A673 (cell line): ENCODE measurements at regions not wholly inside any gene's neighbourhood (a gene's known extent, or its start where the extent isn't known, plus 50 kb on each side); places are given as distances from the start of the nearest gene placed in this dataset.

Experiments
- BruUV-seq: library from RNA; stranded (reverse); fragments of 400-500 nt; replicated peaks from 2 replicates; lab custom pipeline; 2021; lab: Mats Ljungman, UMichigan
- CTCF ChIA-PET: fragments of 300-600 bp; sonication (Branson Sonifier 250); formaldehyde crosslinking; loops from one replicate; lab custom pipeline; 2022; ENCODE audit warnings: antibody characterized with exemption; lab: Charles Lee
- POLR2A ChIA-PET: fragments of 300-600 bp; sonication (Branson Sonifier 250); formaldehyde crosslinking; loops from one replicate; lab custom pipeline; 2022; ENCODE audit warnings: antibody characterized with exemption; ENCODE audit not compliant: low non-redundant PET; lab: Charles Lee
- DNase-seq: peaks from one replicate; pipeline ENCODE4 v3.0.0-alpha.2; 2015; ENCODE audit warnings: low spot score
- H3K27ac ChIP-seq: fragments of 200-600 bp; sonication (generic); 2 replicates; pipeline ENCODE4 v1.5.1; 2016; ENCODE audit warnings: mixed run types, low read depth, mild to moderate bottlenecking, mixed read lengths, antibody characterized with exemption, low read length; ENCODE audit not compliant: poor library complexity, severe bottlenecking
- H3K27me3 ChIP-seq: fragments of 200-600 bp; sonication (generic); replicated peaks from 2 replicates; pipeline ENCODE4 v1.6.1; 2017; ENCODE audit warnings: mixed run types, low read depth, mild to moderate bottlenecking, mixed read lengths, antibody characterized with exemption, low read length; ENCODE audit not compliant: insufficient read depth, poor library complexity
- H3K36me3 ChIP-seq: fragments of 200-600 bp; sonication (generic); 2 replicates; pipeline ENCODE4 v1.6.1; 2016; ENCODE audit warnings: mixed run types, mild to moderate bottlenecking, mixed read lengths, antibody characterized with exemption, low read length; ENCODE audit not compliant: insufficient read depth, poor library complexity, severe bottlenecking
- H3K4me1 ChIP-seq: fragments of 200-600 bp; sonication (generic); 2 replicates; pipeline ENCODE4 v1.6.1; 2017; ENCODE audit warnings: mixed run types, mild to moderate bottlenecking, mixed read lengths, antibody characterized with exemption, low read length; ENCODE audit not compliant: insufficient read depth, poor library complexity, severe bottlenecking
- H3K4me3 ChIP-seq: fragments of 200-600 bp; sonication (generic); 2 replicates; pipeline ENCODE4 v1.5.1; 2016; ENCODE audit warnings: low read depth, mixed run types, mild to moderate bottlenecking, mixed read lengths, low read length; ENCODE audit not compliant: poor library complexity, severe bottlenecking
- H3K9me3 ChIP-seq: fragments of 200-600 bp; sonication (generic); 2 replicates; pipeline ENCODE4 v1.6.1; 2016; ENCODE audit warnings: mixed run types, low read depth, mild to moderate bottlenecking, mixed read lengths, antibody characterized with exemption, low read length; ENCODE audit not compliant: poor library complexity, severe bottlenecking
- CTCF ChIP-seq: fragments of 300-800, 200-600 bp; sonication (generic); conservative IDR thresholded peaks from 2 replicates; pipeline ENCODE4 v1.5.1; 2017; ENCODE audit warnings: low read depth, mild to moderate bottlenecking, antibody characterized with exemption, low read length, moderate library complexity, mixed read lengths
- EZH2 ChIP-seq: fragments of 200-600 bp; sonication (generic); IDR thresholded peaks from 2 replicates; pipeline ENCODE4 v1.6.1; 2017; ENCODE audit warnings: borderline replicate concordance, low read depth, mild to moderate bottlenecking, mixed read lengths, antibody characterized with exemption, low read length; ENCODE audit not compliant: poor library complexity, severe bottlenecking
- intact Hi-C: fragments of 100-400 bp; cut with micrococcal nuclease; formaldehyde crosslinking; loops from one replicate; pipeline ENCODE4 v1.10.0; 2022; ENCODE audit not compliant: unreplicated experiment

DNA sequence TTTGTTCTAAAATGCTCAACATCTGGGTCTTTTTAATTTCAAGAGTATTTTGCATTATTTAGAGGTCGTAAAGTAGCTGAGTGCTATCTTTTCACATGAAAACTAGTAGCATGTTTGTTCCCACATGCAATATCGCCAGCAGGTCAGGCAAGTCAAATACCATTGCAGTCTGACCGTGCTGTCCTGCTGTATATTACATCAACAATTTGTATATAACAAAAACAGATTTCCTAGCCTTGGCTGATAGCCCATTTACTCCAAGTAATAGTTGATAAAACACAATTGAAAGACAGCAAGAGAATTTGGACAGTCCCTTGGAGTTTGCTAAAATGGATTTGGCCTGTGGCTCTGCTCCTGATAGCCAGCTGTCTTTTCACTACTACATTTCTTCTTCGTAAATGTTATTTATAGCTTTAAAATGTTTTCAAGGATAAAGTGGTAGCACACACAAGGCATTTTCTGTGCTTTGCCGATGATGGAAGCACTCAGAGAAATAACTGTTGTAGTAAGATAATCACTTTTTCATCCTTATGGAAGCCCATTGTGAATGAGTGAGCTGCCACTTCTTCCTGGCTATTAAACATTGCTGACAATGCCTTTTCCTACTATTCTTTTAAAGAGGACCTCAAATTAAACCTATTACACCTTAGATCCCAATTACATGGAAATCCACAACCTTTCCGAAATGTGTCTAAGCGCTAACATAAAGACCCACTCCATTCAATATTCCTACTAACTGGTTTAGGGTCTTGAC lies 992.1 kb downstream of the MAT2B start:
- DNase-seq: no peak
- no peak for TF ChIP-seq CTCF
- no peak for TF ChIP-seq EZH2
- ChIA-PET CTCF (no interaction called here), POLR2A (no interaction called here)
- intact Hi-C loops: no loop called here
- Histone ChIP-seq H3K27ac (no peak overlapping the region), H3K27me3 (no peaks in the 10 kb centered on the region), H3K9me3 (no peaks in the 10 kb centered on the region), H3K4me3 (no peak overlapping the region), H3K4me1 (no peaks in the 10 kb centered on the region), H3K36me3 (no peaks in the 10 kb centered on the region)
- BruUV-seq: no TSS peak

DNA sequence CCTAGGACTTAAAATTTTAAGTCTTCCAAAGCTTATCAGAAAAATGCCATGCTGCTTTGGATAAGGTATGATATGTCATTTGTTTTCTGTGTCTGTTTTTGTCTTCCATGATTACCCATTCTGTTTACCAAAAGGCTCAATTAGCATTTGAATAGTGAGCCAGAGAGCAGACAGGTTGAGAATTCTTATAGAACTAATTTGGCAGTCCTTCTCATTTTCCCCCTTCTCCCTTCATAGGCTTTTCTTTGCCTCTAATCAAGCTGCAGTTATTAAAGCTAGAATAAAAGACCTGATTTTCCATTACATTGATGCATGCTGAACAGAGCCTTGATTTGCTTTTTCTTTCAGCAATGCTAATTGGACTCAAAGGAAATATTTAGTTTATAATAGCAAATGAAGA lies 993.0 kb downstream of the MAT2B start:
- DNase-seq: no peak
- no peaks in the 10 kb centered on the region for H3K9me3 ChIP-seq
- intact Hi-C loops: no loop called here
- BruUV-seq: no TSS peak
- no peak for TF ChIP-seq EZH2
- H3K27ac ChIP-seq: no peak overlapping the region
- H3K4me1 ChIP-seq: no peaks in the 10 kb centered on the region
- ChIA-PET POLR2A (no interaction called here), CTCF (no interaction called here)
- H3K36me3 ChIP-seq: no peaks in the 10 kb centered on the region
- H3K4me3 ChIP-seq: no peak overlapping the region
- no peaks in the 10 kb centered on the region for H3K27me3 ChIP-seq

- Histone ChIP-seq H3K4me3 (no peak overlapping the region), H3K27me3 (peaks cover 5% of the 10 kb centered on the region), H3K4me1 (no peaks in the 10 kb centered on the region), H3K27ac (no peak overlapping the region), H3K36me3 (no peaks in the 10 kb centered on the region), H3K9me3 (no peaks in the 10 kb centered on the region)
- CTCF ChIA-PET: no interaction called here
- no peak for DNase-seq
- intact Hi-C loops: no loop called here
- BruUV-seq: no TSS peak
- POLR2A ChIA-PET: no interaction called here
- TF ChIP-seq CTCF (no peak), EZH2 (no peak)
Measured at GRCh38 chr5:164500856-164501255, 995.4 kb downstream of the MAT2B start.

- Histone ChIP-seq H3K9me3 (no peaks in the 10 kb centered on the region), H3K36me3 (no peaks in the 10 kb centered on the region), H3K27ac (no peak overlapping the region), H3K4me1 (no peaks in the 10 kb centered on the region), H3K27me3 (peaks cover 7% of the 10 kb centered on the region), H3K4me3 (no peak overlapping the region)
- CTCF ChIA-PET: no interaction called here
- no TSS peak for BruUV-seq
- TF ChIP-seq EZH2 (no peak), CTCF (no peak)
- DNase-seq: no peak
- POLR2A ChIA-PET: no interaction called here
- intact Hi-C loops: no loop called here
Measured at GRCh38 chr5:164501344-164501743, 995.9 kb downstream of the MAT2B start.
